ENCODE measurements at regions not wholly inside any gene's neighbourhood (a gene's known extent, or its start where the extent isn't known, plus 50 kb on each side); places are given as distances from the start of the nearest gene placed in this dataset.

GRCh38 chr19:32257326-32258073, 87.9 kb upstream of the ZNF507 start:
- no peaks in the 10 kb centered on the region for H3K79me2 ChIP-seq (ENCODE audit: control insufficient read depth, low read length)
- H3K27ac ChIP-seq (ENCODE audit: low read depth, low read length) = no peak overlapping the region
- H3K36me3 ChIP-seq (ENCODE audit: control insufficient read depth, low read length) = no peaks in the 10 kb centered on the region
- H3F3A ChIP-seq (ENCODE audit: control insufficient read depth, insufficient read depth) = no peaks in the 10 kb centered on the region
- TF ChIP-seq, protein P1, sequence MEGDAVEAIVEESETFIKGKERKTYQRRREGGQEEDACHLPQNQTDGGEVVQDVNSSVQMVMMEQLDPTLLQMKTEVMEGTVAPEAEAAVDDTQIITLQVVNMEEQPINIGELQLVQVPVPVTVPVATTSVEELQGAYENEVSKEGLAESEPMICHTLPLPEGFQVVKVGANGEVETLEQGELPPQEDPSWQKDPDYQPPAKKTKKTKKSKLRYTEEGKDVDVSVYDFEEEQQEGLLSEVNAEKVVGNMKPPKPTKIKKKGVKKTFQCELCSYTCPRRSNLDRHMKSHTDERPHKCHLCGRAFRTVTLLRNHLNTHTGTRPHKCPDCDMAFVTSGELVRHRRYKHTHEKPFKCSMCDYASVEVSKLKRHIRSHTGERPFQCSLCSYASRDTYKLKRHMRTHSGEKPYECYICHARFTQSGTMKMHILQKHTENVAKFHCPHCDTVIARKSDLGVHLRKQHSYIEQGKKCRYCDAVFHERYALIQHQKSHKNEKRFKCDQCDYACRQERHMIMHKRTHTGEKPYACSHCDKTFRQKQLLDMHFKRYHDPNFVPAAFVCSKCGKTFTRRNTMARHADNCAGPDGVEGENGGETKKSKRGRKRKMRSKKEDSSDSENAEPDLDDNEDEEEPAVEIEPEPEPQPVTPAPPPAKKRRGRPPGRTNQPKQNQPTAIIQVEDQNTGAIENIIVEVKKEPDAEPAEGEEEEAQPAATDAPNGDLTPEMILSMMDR (IDR thresholded peaks at IDR 0.05; ENCODE audit: low read depth, low read length, poor library complexity, severe bottlenecking) = no peak
- TF ChIP-seq EZH2phosphoT487 (IDR thresholded peaks at IDR 0.05; ENCODE audit: borderline replicate concordance, low read length) = no peak
- no peaks in the 10 kb centered on the region for H3K27me3 ChIP-seq (ENCODE audit: control insufficient read depth, low read length)
- no peak overlapping the region for H3K4me3 ChIP-seq (ENCODE audit: low read length)
- H3K9me2 ChIP-seq (replicated peaks; ENCODE audit: control insufficient read depth, low read length) = no peaks in the 10 kb centered on the region
- H3K4me1 ChIP-seq (ENCODE audit: control insufficient read depth, low read length) = no peaks in the 10 kb centered on the region
- H4K20me1 ChIP-seq (ENCODE audit: control insufficient read depth, insufficient read depth, low read depth, low read length) = no peaks in the 10 kb centered on the region
- H3K4me2 ChIP-seq (ENCODE audit: low read length) = no peak overlapping the region
- H3K9me3 ChIP-seq (ENCODE audit: control insufficient read depth, insufficient read depth, low read length) = no peaks in the 10 kb centered on the region

DNA sequence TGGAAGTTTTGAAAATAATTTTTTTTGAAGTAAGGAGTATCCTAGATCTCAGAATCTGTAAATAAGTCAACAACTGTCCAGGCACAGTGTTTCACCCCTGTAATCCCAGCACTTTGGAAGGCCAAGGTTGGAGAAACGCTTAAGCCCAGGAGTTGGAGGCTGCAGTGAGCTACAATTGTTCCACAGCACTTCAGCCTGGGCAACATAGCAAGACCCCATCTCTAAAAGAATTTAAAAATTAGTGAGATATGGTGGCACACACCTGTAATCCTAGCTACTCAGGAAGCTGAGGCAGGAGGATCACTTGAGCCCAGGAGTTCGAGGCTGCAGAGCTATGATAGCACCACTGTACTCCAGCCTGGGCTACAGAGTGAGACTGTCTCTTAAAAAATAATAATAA, 87.2 kb upstream of the ZNF507 start:
- no peaks in the 10 kb centered on the region for H3F3A ChIP-seq (ENCODE audit: control insufficient read depth, insufficient read depth)
- H3K9me2 ChIP-seq (replicated peaks; ENCODE audit: control insufficient read depth, low read length) = no peaks in the 10 kb centered on the region
- TF ChIP-seq EZH2phosphoT487 (IDR thresholded peaks at IDR 0.05; ENCODE audit: borderline replicate concordance, low read length) = no peak
- TF ChIP-seq, protein P1 (IDR thresholded peaks at IDR 0.05; ENCODE audit: low read depth, low read length, poor library complexity, severe bottlenecking) = no peak
- H3K27me3 ChIP-seq (ENCODE audit: control insufficient read depth, low read length) = no peaks in the 10 kb centered on the region
- no peak overlapping the region for H3K27ac ChIP-seq (ENCODE audit: low read depth, low read length)
- H3K4me3 ChIP-seq (ENCODE audit: low read length) = no peak overlapping the region
- no peaks in the 10 kb centered on the region for H3K4me1 ChIP-seq (ENCODE audit: control insufficient read depth, low read length)
- H3K79me2 ChIP-seq (ENCODE audit: control insufficient read depth, low read length) = no peaks in the 10 kb centered on the region
- H3K4me2 ChIP-seq (ENCODE audit: low read length) = no peak overlapping the region
- H3K9me3 ChIP-seq (ENCODE audit: control insufficient read depth, insufficient read depth, low read length) = no peaks in the 10 kb centered on the region
- no peaks in the 10 kb centered on the region for H4K20me1 ChIP-seq (ENCODE audit: control insufficient read depth, insufficient read depth, low read depth, low read length)
- H3K36me3 ChIP-seq (ENCODE audit: control insufficient read depth, low read length) = no peaks in the 10 kb centered on the region

GRCh38 chr19:32264568-32264967, 80.8 kb upstream of the ZNF507 start:
- no peak overlapping the region for H3K27ac ChIP-seq (ENCODE audit: low read depth, low read length)
- H3K9me3 ChIP-seq (ENCODE audit: control insufficient read depth, insufficient read depth, low read length) = no peaks in the 10 kb centered on the region
- H3K36me3 ChIP-seq (ENCODE audit: control insufficient read depth, low read length) = no peaks in the 10 kb centered on the region
- H3K4me3 ChIP-seq (ENCODE audit: low read length) = no peak overlapping the region
- no peaks in the 10 kb centered on the region for H3K27me3 ChIP-seq (ENCODE audit: control insufficient read depth, low read length)
- no peaks in the 10 kb centered on the region for H3F3A ChIP-seq (ENCODE audit: control insufficient read depth, insufficient read depth)
- H4K20me1 ChIP-seq (ENCODE audit: control insufficient read depth, insufficient read depth, low read depth, low read length) = no peaks in the 10 kb centered on the region
- no peak overlapping the region for H3K4me2 ChIP-seq (ENCODE audit: low read length)
- TF ChIP-seq EZH2phosphoT487 (IDR thresholded peaks at IDR 0.05; ENCODE audit: borderline replicate concordance, low read length) = no peak
- H3K79me2 ChIP-seq (ENCODE audit: control insufficient read depth, low read length) = no peaks in the 10 kb centered on the region
- no peaks in the 10 kb centered on the region for H3K9me2 ChIP-seq (replicated peaks; ENCODE audit: control insufficient read depth, low read length)
- H3K4me1 ChIP-seq (ENCODE audit: control insufficient read depth, low read length) = no peaks in the 10 kb centered on the region

DNA sequence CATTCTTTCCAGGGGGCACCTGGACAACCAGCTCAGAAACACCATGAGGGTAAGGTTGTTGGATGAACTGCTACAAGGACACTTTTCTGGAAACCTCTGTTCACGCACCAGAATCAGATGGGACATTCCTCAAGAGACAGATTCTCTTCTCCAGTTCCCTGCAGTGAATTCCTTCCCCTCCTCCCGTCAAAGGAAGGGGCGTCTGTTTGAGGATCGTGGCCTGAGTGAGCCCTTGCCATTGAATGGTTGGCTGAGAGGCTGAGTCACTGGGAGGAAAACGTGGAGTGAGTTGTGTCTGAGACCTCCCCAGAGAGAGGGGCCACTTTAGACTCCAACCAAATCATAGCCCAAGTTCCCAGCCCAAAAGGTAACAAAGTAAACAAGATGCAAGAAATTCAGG, 79.4 kb upstream of the ZNF507 start:
- Histone ChIP-seq H3K4me1 (ENCODE audit: control insufficient read depth, low read length) (no peaks in the 10 kb centered on the region), H3K9me3 (ENCODE audit: control insufficient read depth, insufficient read depth, low read length) (no peaks in the 10 kb centered on the region), H3F3A (ENCODE audit: control insufficient read depth, insufficient read depth) (no peaks in the 10 kb centered on the region), H3K36me3 (ENCODE audit: control insufficient read depth, low read length) (no peaks in the 10 kb centered on the region), H3K4me2 (ENCODE audit: low read length) (no peak overlapping the region), H3K4me3 (ENCODE audit: low read length) (no peak overlapping the region), H3K27me3 (ENCODE audit: control insufficient read depth, low read length) (no peaks in the 10 kb centered on the region), H3K79me2 (ENCODE audit: control insufficient read depth, low read length) (no peaks in the 10 kb centered on the region), H3K27ac (ENCODE audit: low read depth, low read length) (no peak overlapping the region), H3K9me2 (replicated peaks; ENCODE audit: control insufficient read depth, low read length) (no peaks in the 10 kb centered on the region), H4K20me1 (ENCODE audit: control insufficient read depth, insufficient read depth, low read depth, low read length) (no peaks in the 10 kb centered on the region)
- TF ChIP-seq, protein P1 (IDR thresholded peaks at IDR 0.05; ENCODE audit: low read depth, low read length, poor library complexity, severe bottlenecking) = no peak
- no peak for TF ChIP-seq EZH2phosphoT487 (IDR thresholded peaks at IDR 0.05; ENCODE audit: borderline replicate concordance, low read length)
